Uterus (tissue), 3 donors: ENCODE measurements at regions not wholly inside any gene's neighbourhood (a gene's known extent, or its start where the extent isn't known, plus 50 kb on each side); places are given as distances from the start of the nearest gene placed in this dataset.

ENCODE experiments used
- DNase-seq, 2 donors: peaks; one replicate each; pipeline ENCODE4 v3.0.0-alpha.2; 2019 to 2020
- H3K27ac ChIP-seq, 2 donors: fragments of 200-600 bp; sonication (generic); 1 replicate in 1 of 2; 2 replicates in 1 of 2; pipeline ENCODE4 v1.5.1; 2016 to 2018
- H3K27me3 ChIP-seq, 2 donors: fragments of 200-600 bp; sonication (generic); one replicate each; pipeline ENCODE4 v1.5.1; 2018 to 2019; ENCODE audit warnings: control low read depth in 1 of 2
- H3K36me3 ChIP-seq, 2 donors: fragments of 200-600 bp; sonication (generic); one replicate each; pipeline ENCODE4 v1.5.1; 2019; ENCODE audit warnings: control low read depth in 1 of 2
- H3K4me1 ChIP-seq, 2 donors: fragments of 200-600 bp; sonication (generic); one replicate each; pipeline ENCODE4 v1.5.1; 2018 to 2019; ENCODE audit warnings: control low read depth in 1 of 2
- H3K4me3 ChIP-seq, 2 donors: fragments of 200-600 bp; sonication (generic); 1 replicate in 1 of 2; 2 replicates in 1 of 2; pipeline ENCODE4 v1.5.1; 2018 to 2019; ENCODE audit warnings: mild to moderate bottlenecking in 1 of 2
- H3K9me3 ChIP-seq, 2 donors: fragments of 200-600 bp; sonication (generic); one replicate each; pipeline ENCODE4 v1.5.1; 2019; ENCODE audit warnings: control low read depth in 1 of 2
- POLR2A ChIP-seq, 2 donors: fragments of 450-650 bp; IDR thresholded peaks; one replicate each; pipeline ENCODE4 v1.6.1; 2016; ENCODE audit warnings: antibody characterized with exemption in 2 of 2, mild to moderate bottlenecking in 1 of 2, moderate library complexity in 1 of 2
- intact Hi-C: fragments of 100-400 bp; cut with DNase I; formaldehyde crosslinking; loops from one replicate; pipeline ENCODE4 v1.15.1; 2023; ENCODE audit warnings: low total_unique reads
- TF ChIP-seq, protein P1 (sequence below), 4 experiments: fragments of 200-600 bp in 2 of 4; fragments of 450-650 bp in 2 of 4; sonication (generic) in 2 of 4; IDR thresholded peaks; one replicate each; pipeline ENCODE4 v1.5.1; 2016 to 2019; ENCODE audit warnings: antibody characterized with exemption in 4 of 4, mild to moderate bottlenecking in 2 of 4, moderate library complexity in 1 of 4
- donor health status: DM: yes; HTN: yes; CAD: no.

DNA sequence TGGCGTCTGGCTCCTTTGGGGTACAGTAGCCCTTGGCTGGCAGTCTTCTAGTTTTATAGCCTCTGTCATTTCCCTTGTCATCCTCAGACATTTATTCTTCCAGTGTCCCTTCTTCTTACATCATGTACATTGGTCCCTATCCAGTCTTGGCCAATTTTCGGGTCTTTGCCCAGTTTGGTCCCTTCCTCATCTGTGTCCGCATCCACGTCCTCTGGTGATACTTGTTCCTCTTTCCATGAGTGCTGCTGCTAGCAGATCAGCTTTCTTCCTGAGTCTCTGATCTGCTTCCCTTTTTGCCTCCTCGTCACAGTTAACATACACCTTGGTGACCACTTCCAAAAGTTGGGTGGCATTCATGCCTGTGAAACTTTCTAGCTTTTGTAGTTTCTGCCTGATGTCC lies 86.2 kb upstream of the GPR6 start:
- Histone ChIP-seq H3K4me1 (no peaks in the 10 kb centered on the region), H3K4me3 (no peak overlapping the region), H3K36me3 (no peaks in the 10 kb centered on the region), H3K9me3 (no peaks in the 10 kb centered on the region), H3K27me3 (no peaks in the 10 kb centered on the region), H3K27ac (no peak overlapping the region)
- no peak for DNase-seq
- intact Hi-C loops, result no loop called here
- no peak for TF ChIP-seq POLR2A (IDR thresholded peaks at IDR 0.05)
- TF ChIP-seq, protein P1, sequence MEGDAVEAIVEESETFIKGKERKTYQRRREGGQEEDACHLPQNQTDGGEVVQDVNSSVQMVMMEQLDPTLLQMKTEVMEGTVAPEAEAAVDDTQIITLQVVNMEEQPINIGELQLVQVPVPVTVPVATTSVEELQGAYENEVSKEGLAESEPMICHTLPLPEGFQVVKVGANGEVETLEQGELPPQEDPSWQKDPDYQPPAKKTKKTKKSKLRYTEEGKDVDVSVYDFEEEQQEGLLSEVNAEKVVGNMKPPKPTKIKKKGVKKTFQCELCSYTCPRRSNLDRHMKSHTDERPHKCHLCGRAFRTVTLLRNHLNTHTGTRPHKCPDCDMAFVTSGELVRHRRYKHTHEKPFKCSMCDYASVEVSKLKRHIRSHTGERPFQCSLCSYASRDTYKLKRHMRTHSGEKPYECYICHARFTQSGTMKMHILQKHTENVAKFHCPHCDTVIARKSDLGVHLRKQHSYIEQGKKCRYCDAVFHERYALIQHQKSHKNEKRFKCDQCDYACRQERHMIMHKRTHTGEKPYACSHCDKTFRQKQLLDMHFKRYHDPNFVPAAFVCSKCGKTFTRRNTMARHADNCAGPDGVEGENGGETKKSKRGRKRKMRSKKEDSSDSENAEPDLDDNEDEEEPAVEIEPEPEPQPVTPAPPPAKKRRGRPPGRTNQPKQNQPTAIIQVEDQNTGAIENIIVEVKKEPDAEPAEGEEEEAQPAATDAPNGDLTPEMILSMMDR (IDR thresholded peaks at IDR 0.05), result no peak

DNA sequence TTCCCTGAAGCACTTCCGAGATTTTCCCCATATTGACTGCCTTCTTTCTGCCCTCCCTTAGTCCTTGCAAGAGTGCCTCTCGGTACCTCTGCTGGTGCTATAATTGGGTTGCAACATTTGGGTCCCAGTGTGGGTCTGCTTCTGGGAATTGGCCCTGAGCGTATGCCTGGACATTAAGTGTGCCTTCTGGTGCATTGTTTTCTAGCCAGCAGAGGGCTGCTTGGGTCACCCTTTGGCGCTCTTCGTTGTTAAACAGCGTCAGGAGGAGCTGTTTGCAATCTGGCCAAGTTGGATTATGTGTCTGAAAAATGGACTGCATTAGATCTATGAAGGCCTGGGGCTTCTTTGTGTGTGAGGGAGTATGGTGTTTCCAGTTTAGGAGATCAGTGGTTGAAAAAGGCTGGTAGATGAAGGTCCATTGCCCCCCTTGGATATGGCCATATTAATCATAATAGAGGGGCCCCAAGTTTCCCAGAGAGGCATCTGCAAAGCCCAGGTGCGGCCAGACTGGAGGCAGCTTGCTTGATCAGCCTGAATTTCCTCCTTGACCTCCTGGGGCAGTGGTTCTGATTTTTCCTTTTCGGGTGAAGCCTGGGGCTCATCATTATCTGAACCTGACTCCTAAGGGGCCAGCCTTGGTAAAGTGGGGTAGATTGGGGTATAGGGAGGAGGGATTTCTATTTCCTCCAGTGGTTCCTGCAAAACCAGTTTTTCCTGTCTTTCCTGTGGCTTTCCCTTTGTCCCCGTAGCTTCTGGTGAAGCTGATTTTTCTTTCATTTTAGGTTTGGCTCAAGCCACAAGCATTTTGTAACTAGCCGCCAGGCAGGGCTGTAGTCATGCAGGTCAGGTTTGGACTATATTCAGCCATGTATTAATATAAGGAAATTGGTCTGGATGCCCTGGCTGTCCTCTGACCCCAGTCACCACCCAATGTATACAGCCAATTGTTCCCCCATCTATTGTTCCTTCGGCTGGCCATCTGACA lies 85.4 kb upstream of the GPR6 start:
- intact Hi-C loops, result no loop called here

DNA sequence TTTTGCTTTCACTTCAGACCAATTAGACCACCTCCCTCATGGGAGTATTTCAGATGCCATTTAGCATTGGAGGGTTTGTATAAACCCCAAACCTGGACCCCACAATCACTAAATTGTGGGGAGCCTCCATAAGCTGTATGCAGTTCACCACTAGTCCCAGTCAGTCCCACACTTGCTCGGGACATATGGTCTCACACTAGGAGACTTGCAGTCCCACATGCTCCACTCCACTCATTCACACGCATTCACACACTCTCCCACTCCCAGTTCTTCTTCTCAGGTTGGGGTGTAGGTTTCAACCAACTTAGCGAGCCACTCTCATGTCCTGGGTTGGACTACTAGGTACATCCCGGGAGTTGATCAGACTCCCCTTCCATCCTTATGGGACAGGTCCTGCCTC lies 84.5 kb upstream of the GPR6 start:
- H3K4me3 ChIP-seq, result no peak overlapping the region
- H3K27me3 ChIP-seq, result no peaks in the 10 kb centered on the region
- DNase-seq, result no peak
- no peak overlapping the region for H3K27ac ChIP-seq
- no peak for TF ChIP-seq POLR2A (IDR thresholded peaks at IDR 0.05)
- TF ChIP-seq, protein P1 (IDR thresholded peaks at IDR 0.05), result no peak
- no peaks in the 10 kb centered on the region for H3K36me3 ChIP-seq
- no peaks in the 10 kb centered on the region for H3K4me1 ChIP-seq
- H3K9me3 ChIP-seq, result no peaks in the 10 kb centered on the region
- intact Hi-C loops, result no loop called here

More for the DNA sequence above, 85.4 kb upstream of the GPR6 start:
- DNase-seq, result no peak
- Histone ChIP-seq H3K27me3 (no peaks in the 10 kb centered on the region), H3K4me1 (no peaks in the 10 kb centered on the region), H3K27ac (no peak overlapping the region), H3K36me3 (no peaks in the 10 kb centered on the region), H3K9me3 (no peaks in the 10 kb centered on the region), H3K4me3 (no peak overlapping the region)
- TF ChIP-seq POLR2A (IDR thresholded peaks at IDR 0.05), result no peak
- TF ChIP-seq, protein P1 (IDR thresholded peaks at IDR 0.05), result no peak

DNA sequence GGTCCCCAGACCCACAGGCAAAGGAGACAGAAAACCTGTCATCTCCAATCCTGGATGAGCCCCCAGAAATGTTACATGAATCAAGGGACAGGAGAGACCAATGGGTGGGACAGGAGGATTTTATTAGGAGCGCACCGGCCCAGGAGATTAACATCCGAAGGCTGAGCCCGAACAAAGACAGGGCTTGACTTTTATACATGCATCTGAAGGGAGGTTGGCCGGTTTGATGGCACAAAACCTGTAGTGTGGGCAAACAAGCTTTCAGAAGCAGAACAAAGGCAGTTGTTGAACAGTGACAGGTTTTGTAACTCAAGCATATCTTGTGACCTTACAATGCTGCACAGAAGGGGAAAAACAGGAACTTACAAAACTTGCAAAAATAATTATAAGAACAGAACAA lies 83.9 kb upstream of the GPR6 start:
- TF ChIP-seq POLR2A (IDR thresholded peaks at IDR 0.05), result no peak
- TF ChIP-seq, protein P1 (IDR thresholded peaks at IDR 0.05), result no peak
- H3K4me3 ChIP-seq, result no peak overlapping the region
- H3K4me1 ChIP-seq, result no peaks in the 10 kb centered on the region
- no peaks in the 10 kb centered on the region for H3K9me3 ChIP-seq
- DNase-seq, result no peak
- H3K27ac ChIP-seq, result no peak overlapping the region
- H3K36me3 ChIP-seq, result no peaks in the 10 kb centered on the region
- H3K27me3 ChIP-seq, result no peaks in the 10 kb centered on the region
- intact Hi-C loops, result no loop called here

DNA sequence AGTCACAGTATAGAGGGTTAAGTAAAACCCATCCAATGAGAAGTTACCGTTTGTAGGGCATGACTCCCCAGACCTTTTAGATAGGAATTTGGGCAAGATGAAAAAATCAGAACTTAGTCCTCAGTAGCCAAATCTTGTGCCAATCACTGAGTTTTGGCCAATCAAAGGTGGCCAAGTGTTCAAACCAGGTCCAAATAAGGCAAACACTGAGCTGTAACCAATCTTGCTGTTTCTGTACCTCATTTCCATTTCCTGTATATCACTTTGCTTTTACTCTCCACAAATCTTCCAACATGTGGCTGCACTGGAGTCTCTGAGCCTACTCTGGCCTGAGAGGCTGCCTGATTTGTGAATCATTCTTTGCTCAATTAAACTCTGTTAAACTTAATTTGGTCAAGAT lies 81.8 kb upstream of the GPR6 start:
- H3K27me3 ChIP-seq, result no peaks in the 10 kb centered on the region
- no peaks in the 10 kb centered on the region for H3K4me1 ChIP-seq
- no peak overlapping the region for H3K4me3 ChIP-seq
- H3K27ac ChIP-seq, result no peak overlapping the region
- no peaks in the 10 kb centered on the region for H3K36me3 ChIP-seq
- intact Hi-C loops, result no loop called here
- H3K9me3 ChIP-seq, result no peaks in the 10 kb centered on the region
- no peak for DNase-seq
- no peak for TF ChIP-seq POLR2A (IDR thresholded peaks at IDR 0.05)
- TF ChIP-seq, protein P1 (IDR thresholded peaks at IDR 0.05), result no peak
